ENCODE measurements at regions not wholly inside any gene's neighbourhood (a gene's known extent, or its start where the extent isn't known, plus 50 kb on each side); places are given as distances from the start of the nearest gene placed in this dataset.

- TF ChIP-seq, protein P1, sequence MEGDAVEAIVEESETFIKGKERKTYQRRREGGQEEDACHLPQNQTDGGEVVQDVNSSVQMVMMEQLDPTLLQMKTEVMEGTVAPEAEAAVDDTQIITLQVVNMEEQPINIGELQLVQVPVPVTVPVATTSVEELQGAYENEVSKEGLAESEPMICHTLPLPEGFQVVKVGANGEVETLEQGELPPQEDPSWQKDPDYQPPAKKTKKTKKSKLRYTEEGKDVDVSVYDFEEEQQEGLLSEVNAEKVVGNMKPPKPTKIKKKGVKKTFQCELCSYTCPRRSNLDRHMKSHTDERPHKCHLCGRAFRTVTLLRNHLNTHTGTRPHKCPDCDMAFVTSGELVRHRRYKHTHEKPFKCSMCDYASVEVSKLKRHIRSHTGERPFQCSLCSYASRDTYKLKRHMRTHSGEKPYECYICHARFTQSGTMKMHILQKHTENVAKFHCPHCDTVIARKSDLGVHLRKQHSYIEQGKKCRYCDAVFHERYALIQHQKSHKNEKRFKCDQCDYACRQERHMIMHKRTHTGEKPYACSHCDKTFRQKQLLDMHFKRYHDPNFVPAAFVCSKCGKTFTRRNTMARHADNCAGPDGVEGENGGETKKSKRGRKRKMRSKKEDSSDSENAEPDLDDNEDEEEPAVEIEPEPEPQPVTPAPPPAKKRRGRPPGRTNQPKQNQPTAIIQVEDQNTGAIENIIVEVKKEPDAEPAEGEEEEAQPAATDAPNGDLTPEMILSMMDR (IDR thresholded peaks at IDR 0.05) = no peak
- no peak for TF ChIP-seq POLR2A (IDR thresholded peaks at IDR 0.05)
Measured at GRCh38 chr10:93160140-93160539, 86.4 kb downstream of the CYP26A1 start.

All from body of pancreas (tissue), 4 donors.